Central memory CD4-positive, alpha-beta T cell (primary cell): ENCODE measurements at regions not wholly inside any gene's neighbourhood (a gene's known extent, or its start where the extent isn't known, plus 50 kb on each side); places are given as distances from the start of the nearest gene placed in this dataset.
"Not testable (repeated sequence)": the region's sequence is repeated elsewhere in the genome, so short reads cannot be mapped to it uniquely, and the experiment has no call there.

ENCODE experiments used
- DNase-seq: peaks from one replicate; pipeline ENCODE4 v3.0.0; 2022

DNA sequence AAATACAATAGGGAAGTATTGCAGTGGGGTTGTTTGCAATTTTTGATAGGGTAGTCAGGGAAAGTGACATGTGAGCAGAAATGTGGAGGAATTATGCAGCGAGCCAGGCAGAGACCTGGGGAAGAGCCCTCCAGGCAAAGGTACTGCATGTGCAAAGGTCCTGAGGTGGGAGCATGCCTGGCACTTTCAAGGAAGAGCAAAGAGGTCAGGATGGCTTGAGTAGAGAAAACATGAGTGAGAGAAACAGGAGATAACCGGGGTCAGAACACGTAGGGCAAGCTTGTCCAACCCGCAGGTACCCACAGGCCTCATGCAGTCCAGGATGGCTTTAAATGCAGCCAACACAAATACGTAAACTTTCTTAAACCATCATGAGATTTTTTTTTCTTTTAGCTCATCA lies 71.0 kb downstream of the COQ2 start:
- no peak for DNase-seq

DNA sequence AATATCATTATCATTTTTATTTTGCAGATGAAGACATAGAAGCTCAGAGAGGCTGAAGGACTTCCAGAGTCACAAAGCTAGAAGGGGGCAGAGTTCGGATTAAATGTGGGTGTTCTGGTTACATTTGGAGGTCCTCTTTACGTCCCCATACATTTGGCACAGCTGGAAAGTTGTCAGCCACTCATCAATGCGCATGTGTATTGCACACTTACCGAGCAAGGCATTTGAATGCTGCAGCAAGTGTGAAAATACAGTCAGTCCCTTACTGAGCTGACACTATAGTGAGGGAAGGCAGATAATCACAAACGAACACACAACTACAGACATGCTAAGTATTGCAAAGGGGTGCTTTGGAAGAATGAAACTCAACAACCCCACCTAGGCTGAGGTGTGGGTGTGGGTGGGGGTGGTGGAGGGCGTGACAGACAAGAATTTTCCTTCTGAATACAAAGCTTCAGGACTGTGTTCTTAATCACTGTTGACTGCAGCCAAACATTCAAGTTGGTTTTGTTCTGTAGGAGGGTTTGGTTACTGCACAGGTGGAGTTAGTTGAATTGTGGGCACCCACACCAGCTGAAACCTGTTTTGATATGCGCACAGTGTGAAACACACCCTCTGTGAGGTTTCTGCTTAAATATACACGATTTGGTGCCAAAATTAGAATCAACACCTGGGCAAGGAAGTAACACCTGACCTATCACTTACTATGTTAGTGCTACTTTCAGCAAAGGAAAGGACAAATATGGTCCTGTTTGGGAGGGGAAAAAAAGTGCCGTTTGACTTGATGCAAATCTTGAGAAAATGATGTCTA lies 72.4 kb downstream of the COQ2 start:
- peak; percentile 89 for DNase-seq

DNA sequence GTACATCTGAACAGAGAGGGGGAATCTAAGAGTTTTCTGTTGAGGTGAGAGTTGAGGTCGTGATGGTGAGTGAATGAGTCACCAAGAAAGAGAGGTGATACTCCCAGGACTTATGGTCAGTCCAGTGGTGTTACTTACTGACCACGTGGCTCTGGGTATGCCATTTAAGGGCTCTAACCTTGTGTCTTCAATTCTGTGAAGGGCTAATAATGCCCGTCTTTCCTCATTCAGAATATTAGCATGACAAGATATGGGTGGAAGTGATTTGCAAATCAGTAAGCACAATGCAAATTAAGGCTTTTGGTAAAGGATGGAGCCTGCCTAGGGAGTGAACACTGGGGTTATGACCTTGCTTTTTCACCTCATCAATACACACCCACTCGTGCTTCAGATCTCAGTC lies 75.2 kb downstream of the COQ2 start:
- no peak for DNase-seq

DNA sequence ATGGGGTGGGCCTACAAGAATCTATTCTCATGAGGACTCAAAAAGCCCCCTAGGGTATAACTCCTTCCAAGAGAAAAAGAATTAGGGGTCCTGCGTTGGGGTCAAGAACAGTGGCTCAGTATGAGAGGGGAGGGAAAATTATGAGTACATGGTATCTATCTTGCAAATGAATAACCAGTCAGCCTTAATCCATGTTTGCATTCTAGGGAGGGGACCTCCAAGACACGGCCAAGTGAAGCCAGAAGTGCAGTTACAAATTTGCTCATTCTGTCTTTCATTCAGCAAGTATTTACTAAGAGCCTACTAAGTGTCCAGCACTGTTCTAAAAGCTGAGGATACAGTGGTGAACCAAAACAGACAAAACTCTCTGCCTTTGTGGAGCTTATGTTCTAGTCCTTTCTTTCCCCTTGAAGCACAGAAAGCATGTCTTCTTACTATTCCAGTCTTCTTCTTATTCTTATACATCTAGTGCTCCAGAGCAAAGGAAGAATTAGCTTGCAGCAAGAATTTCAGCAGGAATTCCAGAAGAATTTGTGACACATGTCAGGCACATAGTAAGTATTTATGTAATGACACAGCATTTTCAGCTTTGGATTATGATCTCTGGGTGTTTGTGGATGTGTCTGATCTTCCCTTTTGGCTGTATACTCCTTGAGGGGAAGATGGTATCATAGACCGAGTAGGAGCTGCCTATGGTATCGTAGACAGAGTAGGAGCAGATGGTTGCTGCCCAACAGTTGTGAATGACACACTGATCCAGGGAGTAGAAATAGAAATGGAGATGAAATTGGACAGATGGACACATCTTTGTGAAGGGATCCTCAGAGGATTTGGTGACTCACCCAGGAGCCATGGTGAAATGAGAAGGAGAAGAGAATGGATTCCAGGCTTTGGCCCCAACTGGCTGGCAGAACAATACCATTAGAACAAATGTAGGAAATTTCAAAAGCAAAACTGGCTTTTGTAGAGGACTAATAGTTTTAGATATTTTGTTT lies 75.9 kb downstream of the COQ2 start:
- DNase-seq, result no peak

DNA sequence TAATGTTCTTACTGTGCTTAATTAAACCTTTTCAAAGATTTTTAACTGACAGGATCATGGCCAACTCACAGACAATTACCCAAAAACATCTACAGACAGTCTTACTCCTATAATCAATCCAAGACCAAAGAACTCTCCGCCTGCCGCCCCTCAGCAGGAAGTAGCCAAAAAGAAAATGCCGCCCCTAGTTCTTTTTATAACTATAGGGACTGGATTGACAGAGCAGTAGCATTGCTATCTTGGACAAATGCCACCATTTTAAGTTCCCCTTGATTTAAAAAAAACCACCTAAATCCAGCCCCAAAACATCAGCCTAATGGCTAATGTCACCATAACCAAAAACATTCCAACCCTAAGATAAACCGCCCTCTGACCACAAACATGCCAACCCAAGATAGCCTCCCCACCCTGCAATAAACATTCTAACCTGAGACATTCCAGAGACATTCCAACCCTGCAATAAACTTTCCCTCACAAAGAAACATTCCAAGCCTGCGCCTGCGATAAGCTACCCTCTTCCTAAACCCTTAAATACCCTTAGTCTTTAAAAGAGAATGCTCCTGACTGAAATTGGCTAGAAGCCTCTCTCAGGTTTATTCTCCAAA lies 77.0 kb downstream of the COQ2 start:
- DNase-seq, result no peak

DNA sequence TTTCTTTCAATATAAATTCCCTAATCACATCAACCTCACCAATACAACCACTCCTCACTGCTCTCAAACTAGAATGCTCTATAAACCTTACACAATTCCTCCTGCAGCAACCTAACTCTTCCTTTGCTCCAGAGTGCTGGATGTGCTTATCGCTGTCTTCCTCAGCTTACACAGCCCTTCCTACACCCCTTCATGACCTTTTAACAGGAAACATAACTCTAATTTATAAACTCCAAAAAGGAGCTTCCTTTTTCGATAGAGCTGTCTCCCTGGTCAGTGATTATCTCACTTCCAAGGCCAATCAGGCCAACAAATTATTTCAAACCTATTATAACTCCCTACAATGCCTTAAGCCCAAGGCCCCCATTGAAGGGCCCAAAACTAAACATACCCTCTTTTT lies 78.8 kb downstream of the COQ2 start:
- DNase-seq, result no peak

DNA sequence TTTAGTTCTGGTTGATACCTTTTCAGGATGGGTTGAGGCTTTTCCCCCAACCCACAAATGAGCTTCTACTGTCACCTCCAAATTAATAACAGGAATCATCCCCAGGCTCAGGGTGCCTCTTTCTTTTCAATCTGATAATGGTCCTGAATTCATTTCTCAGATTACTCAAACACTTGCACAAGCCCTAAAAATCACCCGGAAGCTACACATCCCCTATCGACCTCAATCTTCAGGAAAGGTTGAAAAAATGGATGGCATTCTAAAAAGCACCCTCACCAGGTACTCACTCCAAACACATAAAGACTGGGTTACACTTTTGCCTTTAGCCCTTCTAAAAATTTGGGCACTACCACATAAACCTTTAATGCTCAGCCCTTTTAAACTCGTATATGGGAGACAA lies 79.9 kb downstream of the COQ2 start:
- no peak for DNase-seq

DNA sequence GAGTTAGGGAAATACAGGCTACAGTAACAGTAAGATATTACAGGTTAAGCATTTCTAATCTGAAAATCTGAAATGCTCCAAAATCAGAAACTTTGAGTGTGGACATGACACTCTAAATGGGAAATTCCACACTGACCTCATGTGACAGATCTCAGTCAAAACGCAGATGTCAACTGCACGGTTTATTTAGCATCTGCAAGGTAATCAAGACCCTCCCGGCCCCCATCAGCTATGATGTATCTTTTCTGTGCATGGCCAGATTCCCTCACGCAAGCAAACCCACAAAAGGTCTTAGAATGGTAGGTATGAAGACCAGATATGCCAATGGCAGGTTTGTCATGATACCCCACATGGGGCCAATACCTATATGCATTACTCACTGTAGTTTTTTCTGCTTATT lies 82.8 kb downstream of the COQ2 start:
- no peak for DNase-seq

DNA sequence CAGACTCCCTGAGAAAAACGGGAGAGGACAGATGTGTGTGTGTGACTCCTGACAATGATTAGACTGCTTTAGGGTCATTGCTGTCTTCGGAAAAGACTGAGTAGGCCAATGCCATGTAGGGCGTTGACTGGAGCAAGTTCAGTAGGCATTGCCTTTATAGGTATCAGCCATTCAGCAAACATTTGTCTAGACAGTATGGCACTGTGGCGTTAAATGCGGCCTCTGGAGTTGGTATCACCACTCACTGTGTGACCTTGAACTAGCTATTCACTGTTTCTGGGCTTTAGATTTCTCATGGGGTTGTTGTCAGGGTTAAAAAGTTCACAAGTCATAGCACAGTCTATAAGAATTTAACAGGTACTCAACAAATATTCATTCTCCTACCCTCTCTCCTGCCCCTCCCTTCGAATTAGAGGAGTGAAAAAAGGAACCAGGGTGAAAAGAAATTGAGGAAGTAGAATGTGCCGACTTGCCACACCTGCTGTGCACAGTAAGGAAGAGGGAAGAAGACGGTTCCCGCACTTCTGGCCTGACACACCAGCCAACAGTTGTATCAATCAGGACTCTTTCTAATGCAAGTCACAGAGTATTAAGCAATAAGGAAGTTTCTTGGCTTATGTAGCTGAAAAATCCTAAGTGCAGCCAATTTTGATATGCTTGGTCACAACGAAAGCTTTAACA lies 83.2 kb upstream of the PLAC8 start:
- no peak for DNase-seq

DNA sequence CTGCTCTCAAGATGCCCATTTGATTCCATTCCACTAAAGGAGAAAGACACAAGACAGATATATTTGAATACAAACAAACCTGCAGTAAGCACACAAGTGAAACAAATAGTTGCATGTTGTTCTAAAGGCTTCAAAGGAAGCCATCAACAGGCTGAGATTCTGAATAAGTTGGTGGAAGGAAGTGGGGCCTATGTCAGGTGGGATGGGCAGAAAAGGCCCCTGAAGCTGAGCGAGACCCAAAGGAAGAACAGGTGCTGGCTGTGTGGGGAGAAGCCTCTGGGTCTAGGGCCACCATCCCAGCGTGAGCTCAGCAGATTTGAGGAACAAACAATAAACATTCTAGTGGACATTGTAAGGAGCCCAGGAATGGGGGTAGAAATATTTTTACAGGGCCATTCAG lies 82.4 kb upstream of the PLAC8 start:
- no peak for DNase-seq

DNA sequence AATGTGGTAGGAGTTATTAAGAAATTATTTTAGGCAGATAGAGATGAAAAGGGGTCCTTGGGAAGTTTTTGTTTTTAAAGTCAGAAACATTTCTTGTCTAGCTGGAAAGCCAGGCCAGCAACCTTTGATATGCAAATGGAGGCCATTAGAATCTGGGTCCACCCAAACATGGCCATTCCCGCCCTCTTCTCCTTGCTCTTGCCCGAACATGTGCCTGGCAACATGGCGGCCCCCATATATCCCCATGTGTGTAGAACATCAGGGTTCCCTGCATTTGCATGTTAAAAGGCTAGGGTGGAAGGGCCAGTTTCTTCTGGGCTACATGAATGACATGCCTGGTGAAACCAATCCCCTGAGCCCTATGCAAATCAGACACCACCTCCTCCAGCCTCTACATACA lies 80.7 kb upstream of the PLAC8 start:
- DNase-seq, result no peak

DNA sequence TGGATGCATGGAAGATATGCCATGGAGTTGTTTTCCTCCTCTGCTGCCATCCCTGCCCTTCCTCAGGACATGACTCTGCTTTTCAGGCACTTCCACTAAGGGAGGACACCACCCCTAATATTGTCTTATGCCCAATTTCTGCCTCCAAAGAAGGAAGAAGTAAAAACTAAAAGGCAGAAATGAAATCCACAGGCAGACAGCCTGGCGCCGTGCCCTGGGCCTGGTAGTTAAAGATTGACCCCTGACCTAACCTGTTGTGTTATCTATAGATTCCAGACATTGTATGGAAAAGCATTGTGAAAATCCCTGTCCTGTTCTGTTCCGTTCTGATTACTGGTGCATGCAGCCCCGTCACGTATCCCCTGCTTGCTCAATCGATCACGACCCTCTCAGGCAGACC lies 80.1 kb upstream of the PLAC8 start:
- DNase-seq, result not testable (repeated sequence)

DNA sequence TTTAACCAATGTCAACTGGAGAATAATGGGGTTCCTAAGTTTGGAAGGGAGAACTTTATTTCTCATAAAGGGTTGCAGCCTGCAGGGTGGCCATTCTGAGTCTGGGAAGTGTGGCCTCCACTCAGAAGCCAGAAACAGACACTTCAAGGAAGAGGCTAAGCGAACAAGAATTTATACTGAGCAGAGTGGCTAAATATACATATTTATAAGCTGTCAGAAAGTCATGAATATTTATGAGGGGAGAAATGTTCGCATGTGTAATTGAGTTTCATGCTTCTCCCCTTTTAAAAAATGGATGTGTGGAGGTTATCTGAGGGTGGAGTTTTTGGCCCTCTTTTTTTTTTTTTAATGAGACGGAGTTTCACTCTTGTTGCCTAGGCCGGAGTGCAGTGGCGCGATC lies 78.1 kb upstream of the PLAC8 start:
- no peak for DNase-seq

DNA sequence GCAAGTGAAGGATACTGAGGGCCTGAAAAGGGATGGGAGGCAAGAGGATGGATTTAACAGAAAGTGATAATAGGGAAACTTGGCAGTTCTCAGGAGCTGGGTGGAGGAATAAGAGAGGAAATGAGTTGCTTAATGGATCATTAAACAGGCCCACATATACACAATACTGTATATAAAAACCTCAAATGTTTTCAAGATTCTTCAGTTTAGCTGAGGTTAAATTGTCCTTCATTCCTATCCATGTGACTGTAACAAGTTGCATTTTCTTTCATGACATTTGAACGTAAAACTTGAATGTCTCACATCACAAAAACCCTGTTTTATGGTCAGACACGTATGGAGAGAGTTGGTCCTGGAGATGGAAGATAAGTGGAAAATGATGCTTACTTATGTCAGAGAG lies 76.5 kb upstream of the PLAC8 start:
- DNase-seq, result no peak

DNA sequence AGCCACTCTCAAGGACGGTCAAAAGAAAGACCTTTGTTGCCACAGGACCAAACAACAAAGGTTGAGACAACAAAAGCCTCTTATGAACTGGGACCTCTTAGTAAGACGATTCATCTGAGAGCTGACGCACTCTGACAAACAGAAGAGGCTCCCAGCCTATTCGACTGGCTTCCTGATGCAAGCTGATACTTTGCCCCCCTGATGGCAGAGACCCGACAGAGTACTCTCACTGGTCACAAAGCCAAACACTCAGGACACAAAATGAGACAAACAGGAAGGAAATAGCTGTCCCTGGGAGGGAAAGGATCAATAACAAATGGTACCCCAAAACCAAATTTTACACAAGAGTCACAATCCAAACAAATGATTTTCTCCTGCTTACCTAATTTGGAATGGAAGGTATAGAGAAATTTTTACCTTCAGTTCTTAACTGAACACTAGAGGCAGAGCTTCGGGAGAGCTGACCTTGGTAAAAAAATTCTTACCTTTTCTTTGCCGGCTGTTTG lies 75.2 kb upstream of the PLAC8 start:
- DNase-seq, result no peak

DNA sequence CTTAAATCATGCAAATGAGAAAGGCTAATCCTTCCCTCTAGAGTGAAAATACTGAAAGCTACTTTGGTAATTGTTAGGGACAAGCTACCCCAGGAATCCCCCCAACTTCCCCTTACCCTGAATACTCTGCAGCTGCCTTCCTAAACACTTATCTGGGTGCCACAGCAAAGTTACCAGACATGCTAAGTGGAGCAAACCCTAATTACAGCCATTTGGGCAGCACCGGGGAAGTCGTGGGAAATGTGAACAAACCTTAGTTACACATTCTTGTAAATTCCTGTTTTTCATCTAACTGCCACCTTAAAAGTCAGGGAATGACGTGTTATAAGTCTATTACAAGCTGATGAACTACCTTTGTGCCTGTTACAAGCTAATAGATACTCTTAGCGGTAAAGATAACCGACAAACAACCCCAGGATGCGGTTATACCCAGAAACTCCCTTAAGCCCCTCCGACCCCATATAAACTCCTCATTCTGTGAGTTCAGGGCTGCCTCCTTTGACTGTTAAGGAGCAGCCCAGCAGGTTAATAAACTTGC lies 66.0 kb upstream of the PLAC8 start:
- no peak for DNase-seq

DNA sequence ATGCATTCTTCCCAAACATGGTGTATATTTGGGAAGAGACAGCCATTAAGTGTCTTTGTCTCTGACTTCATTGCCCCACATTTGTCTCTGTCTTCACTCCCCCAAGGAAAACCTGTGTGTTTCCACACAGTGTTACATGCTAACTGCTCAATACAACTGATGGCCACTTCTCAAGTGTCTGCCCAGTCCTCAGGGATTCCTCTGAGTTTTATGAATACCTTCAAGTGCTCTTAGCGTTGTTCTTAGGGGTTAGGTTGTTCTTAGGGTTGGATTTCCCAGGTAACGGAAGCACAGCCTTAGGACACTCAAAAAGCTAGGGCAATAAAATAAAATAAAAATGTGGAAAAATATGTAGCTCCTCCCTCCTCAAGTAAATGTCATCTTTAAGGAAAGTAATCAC lies 64.7 kb upstream of the PLAC8 start:
- DNase-seq, result no peak

DNA sequence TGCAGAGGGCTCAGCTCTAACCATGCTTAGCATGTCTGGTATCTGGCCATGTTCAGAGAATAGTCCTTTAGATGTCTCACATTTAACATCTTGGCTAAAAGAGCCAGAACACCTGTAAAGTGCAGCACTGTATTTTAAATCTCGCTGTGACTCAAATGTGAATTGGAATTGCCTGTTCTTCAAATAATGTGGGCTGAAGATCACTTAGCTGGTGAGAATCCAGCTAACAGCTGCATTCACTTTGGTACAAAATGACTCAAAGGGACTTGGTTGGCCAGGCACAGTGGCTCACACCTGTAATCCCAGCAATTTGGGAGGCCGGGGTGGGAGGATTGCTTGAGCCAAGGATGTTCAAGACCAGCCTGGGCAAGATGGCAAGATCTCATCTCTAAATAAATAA lies 63.5 kb upstream of the PLAC8 start:
- no peak for DNase-seq

DNA sequence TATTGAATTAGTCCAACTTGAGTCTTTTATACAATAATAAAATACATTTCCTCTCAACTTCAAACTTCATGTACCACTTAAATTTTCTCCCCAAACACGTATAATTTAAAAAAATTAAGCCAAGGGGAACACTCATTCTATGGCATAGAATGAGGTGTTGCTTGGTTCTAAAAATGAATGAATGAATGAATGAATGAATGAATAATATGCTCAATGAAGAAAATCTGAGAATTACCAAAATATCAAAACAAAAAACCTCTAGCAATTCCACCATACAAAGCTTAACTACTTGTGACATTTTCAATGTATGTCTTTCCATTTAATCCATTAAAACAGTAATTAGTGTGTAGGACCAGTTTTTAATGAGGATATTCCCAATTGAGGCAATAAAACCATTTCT lies 62.7 kb upstream of the PLAC8 start:
- no peak for DNase-seq

DNA sequence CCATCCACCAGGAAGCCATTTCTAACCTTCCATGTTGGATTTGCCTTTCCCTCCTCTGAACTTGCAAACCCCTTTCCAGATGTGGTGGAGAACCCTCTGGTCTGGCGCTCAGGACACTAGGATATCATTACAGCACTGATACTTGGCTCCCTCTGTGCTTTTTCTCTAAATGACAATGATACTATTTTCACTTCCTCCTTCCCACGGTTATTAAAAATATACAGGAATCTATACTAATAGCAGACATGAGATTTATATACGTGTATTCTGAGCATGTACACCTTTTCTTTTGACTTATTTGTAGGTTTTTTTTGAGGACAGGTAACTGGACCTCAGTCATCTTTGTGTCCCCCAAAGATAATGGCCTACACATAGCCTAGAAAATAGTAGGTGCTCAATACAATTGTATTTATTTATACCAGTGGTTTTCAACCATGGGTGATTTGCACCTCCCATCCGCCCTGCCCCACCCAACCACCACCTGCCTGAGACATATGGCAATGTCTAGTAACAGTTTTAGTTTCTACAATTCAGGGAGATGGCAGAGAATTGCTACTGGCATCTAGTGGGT lies 60.4 kb upstream of the PLAC8 start:
- DNase-seq, result no peak

DNA sequence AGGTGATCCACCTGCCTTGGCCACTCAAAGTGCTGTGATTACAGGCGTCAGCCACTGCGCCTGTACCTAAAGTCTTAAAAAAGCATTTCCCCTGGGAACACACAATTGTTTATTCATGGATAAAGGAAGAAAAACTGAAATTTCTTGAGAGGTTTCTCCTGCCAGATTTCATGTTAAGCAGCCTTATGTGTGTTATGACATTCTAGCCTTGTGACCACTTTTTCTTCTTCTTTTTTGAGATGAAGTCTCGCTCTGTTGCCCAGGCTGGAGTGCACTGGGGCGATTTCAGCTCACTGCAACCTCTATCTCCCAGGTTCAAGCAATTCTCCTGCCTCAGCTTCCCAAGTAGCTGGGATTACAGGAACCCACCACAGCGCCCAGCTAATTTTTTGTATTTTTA lies 57.8 kb upstream of the PLAC8 start:
- DNase-seq, result no peak

DNA sequence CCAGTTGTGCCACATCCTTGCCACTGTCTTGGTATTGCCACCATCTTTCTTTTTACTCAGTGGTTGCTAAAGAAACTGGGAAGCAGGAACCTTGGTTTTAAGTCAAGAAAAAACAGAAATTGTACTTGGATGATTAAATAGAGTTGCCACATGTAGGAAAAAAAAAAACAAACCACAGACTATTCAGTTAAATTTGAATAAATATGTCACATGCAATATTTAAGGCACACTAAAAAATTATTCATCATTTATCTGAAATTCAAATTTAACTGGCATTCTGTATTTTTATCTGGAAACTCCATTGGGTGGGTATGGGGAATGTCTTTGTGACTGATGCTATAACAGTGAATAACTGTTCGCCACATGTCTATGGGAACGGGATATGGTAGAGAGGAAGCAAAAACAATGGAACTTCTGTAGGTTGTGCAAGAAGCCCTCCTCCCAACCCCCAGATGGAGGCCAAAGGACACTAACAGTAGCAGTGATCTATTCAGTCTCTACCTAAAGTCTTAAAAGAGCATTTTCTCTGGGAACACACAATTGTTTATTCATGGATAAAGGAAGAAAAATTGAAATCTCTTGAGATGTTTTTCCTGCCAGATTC lies 57.0 kb upstream of the PLAC8 start:
- no peak for DNase-seq
